SK-N-SH treated with all-trans-retinoic acid at 6 μM for 48 hours (cell line): ENCODE measurements at regions not wholly inside any gene's neighbourhood (a gene's known extent, or its start where the extent isn't known, plus 50 kb on each side); places are given as distances from the start of the nearest gene placed in this dataset.

ENCODE experiments used
- CREB5 ChIP-seq: fragments of 250-450 bp; sonication (Bioruptor Pico); IDR thresholded peaks from 2 replicates; pipeline ENCODE4 v1.5.1; 2020; ENCODE audit warnings: low read depth, mild to moderate bottlenecking, moderate library complexity
- ZNF565 ChIP-seq: fragments of 450-650 bp; formaldehyde crosslinking; conservative IDR thresholded peaks from 2 replicates; pipeline ENCODE4 v1.5.0; 2020; ENCODE audit warnings: low read depth, mild to moderate bottlenecking, moderate library complexity

- TF ChIP-seq CREB5: no peak
- no peak for TF ChIP-seq ZNF565 (CRISPR knock-in tag)
These were observed 377.2 kb upstream of the GOT2 start for GRCh38 chr16:59111280-59111679.
